ENCODE measurements at regions not wholly inside any gene's neighbourhood (a gene's known extent, or its start where the extent isn't known, plus 50 kb on each side); places are given as distances from the start of the nearest gene placed in this dataset.

GRCh38 chr2:15058721-15059157 lies 426.2 kb downstream of the LRATD1 start:
- TF ChIP-seq GATA3 (IDR thresholded peaks at IDR 0.05; ENCODE audit: low read depth, low read length): no peak

- TF ChIP-seq GATA2 (IDR thresholded peaks at IDR 0.05; ENCODE audit: low read depth, low read length) (no peak), GATA3 (IDR thresholded peaks at IDR 0.05; ENCODE audit: low read depth, low read length) (no peak)
Observed at GRCh38 chr2:15059870-15060512, 427.5 kb downstream of the LRATD1 start.

- TF ChIP-seq GATA3 (IDR thresholded peaks at IDR 0.05; ENCODE audit: low read depth, low read length) (peak; percentile 40; the same call in 1 of the 2 replicates), GATA2 (IDR thresholded peaks at IDR 0.05; ENCODE audit: low read depth, low read length) (peak; percentile 44; the same call in 1 of the 2 replicates)
Observed at GRCh38 chr2:15061268-15061667, 428.8 kb downstream of the LRATD1 start.

- no peak for TF ChIP-seq GATA2 (IDR thresholded peaks at IDR 0.05; ENCODE audit: low read depth, low read length)
- TF ChIP-seq GATA3 (IDR thresholded peaks at IDR 0.05; ENCODE audit: low read depth, low read length): no peak
Observed at GRCh38 chr2:15066138-15066537, 433.6 kb downstream of the LRATD1 start.

- TF ChIP-seq GATA2 (IDR thresholded peaks at IDR 0.05; ENCODE audit: low read depth, low read length) (no peak), GATA3 (IDR thresholded peaks at IDR 0.05; ENCODE audit: low read depth, low read length) (no peak)
Observed at GRCh38 chr2:15069149-15069548, 436.6 kb downstream of the LRATD1 start.

- TF ChIP-seq GATA2 (IDR thresholded peaks at IDR 0.05; ENCODE audit: low read depth, low read length) (no peak), GATA3 (IDR thresholded peaks at IDR 0.05; ENCODE audit: low read depth, low read length) (no peak)
Observed at GRCh38 chr2:15072836-15073235, 440.3 kb downstream of the LRATD1 start.

- TF ChIP-seq GATA2 (IDR thresholded peaks at IDR 0.05; ENCODE audit: low read depth, low read length) (no peak), GATA3 (IDR thresholded peaks at IDR 0.05; ENCODE audit: low read depth, low read length) (no peak)
Observed at GRCh38 chr2:15073664-15074063, 441.1 kb downstream of the LRATD1 start.

- TF ChIP-seq GATA2 (IDR thresholded peaks at IDR 0.05; ENCODE audit: low read depth, low read length): no peak
Observed at GRCh38 chr2:15074319-15074718, 441.8 kb downstream of the LRATD1 start.

GRCh38 chr2:15074751-15075700 lies 442.5 kb downstream of the LRATD1 start:
- TF ChIP-seq GATA2 (IDR thresholded peaks at IDR 0.05; ENCODE audit: low read depth, low read length) (no peak), GATA3 (IDR thresholded peaks at IDR 0.05; ENCODE audit: low read depth, low read length) (no peak)

- TF ChIP-seq GATA2 (IDR thresholded peaks at IDR 0.05; ENCODE audit: low read depth, low read length) (no peak), GATA3 (IDR thresholded peaks at IDR 0.05; ENCODE audit: low read depth, low read length) (no peak)
Observed at GRCh38 chr2:15076668-15077067, 444.2 kb downstream of the LRATD1 start.

- TF ChIP-seq GATA3 (IDR thresholded peaks at IDR 0.05; ENCODE audit: low read depth, low read length) (no peak), GATA2 (IDR thresholded peaks at IDR 0.05; ENCODE audit: low read depth, low read length) (no peak)
Observed at GRCh38 chr2:15081356-15081755, 448.8 kb downstream of the LRATD1 start.

GRCh38 chr2:15082105-15083058 lies 449.9 kb downstream of the LRATD1 start:
- TF ChIP-seq GATA2 (IDR thresholded peaks at IDR 0.05; ENCODE audit: low read depth, low read length) (no peak), GATA3 (IDR thresholded peaks at IDR 0.05; ENCODE audit: low read depth, low read length) (no peak)

- TF ChIP-seq GATA3 (IDR thresholded peaks at IDR 0.05; ENCODE audit: low read depth, low read length) (no peak), GATA2 (IDR thresholded peaks at IDR 0.05; ENCODE audit: low read depth, low read length) (no peak)
Observed at GRCh38 chr2:15084826-15085489, 452.4 kb downstream of the LRATD1 start.

All from SH-SY5Y (cell line).